Tibial artery (tissue), 4 donors: ENCODE measurements at regions not wholly inside any gene's neighbourhood (a gene's known extent, or its start where the extent isn't known, plus 50 kb on each side); places are given as distances from the start of the nearest gene placed in this dataset.

Experiments used
- DNase-seq, 2 donors: peaks; one replicate each; pipeline ENCODE4 v3.0.0-alpha.2; 2019
- H3K27ac ChIP-seq, 2 donors: fragments of 200-600 bp; sonication (generic) in 1 of 2; 1 replicate in 1 of 2; 2 replicates in 1 of 2; pipeline ENCODE4 v1.5.1; 2018 to 2019; ENCODE audit warnings: mild to moderate bottlenecking in 1 of 2
- H3K27me3 ChIP-seq, 2 donors: fragments of 200-600 bp; sonication (generic) in 1 of 2; one replicate each; pipeline versions ENCODE4 v1.5.1 to v1.6.0; 2016 to 2019
- H3K36me3 ChIP-seq, 3 donors: fragments of 200-600 bp; sonication (generic) in 2 of 3; one replicate each; pipeline ENCODE4 v1.5.1; 2016 to 2019; ENCODE audit warnings: mild to moderate bottlenecking in 2 of 3
- H3K4me1 ChIP-seq, 4 donors: fragments of 200-600 bp; sonication (generic) in 2 of 4; 1 replicate in 3 of 4; 2 replicates in 1 of 4; pipeline ENCODE4 v1.5.1; 2016 to 2019
- H3K4me3 ChIP-seq, 2 donors: fragments of 200-600 bp; sonication (generic) in 1 of 2; 1 replicate in 1 of 2; 2 replicates in 1 of 2; pipeline ENCODE4 v1.5.1; 2018 to 2019; ENCODE audit warnings: mild to moderate bottlenecking in 2 of 2
- H3K9me3 ChIP-seq, 3 donors: fragments of 200-600 bp; sonication (generic) in 1 of 3; one replicate each; pipeline ENCODE4 v1.5.1; 2016 to 2019
- CTCF ChIP-seq, 2 experiments: fragments of 200-600 bp in 1 of 2; fragments of 450-650 bp in 1 of 2; IDR thresholded peaks; one replicate each; pipeline ENCODE4 v1.5.1; 2017 to 2019; ENCODE audit warnings: antibody characterized with exemption in 2 of 2, mild to moderate bottlenecking in 1 of 2, moderate library complexity in 1 of 2
- intact Hi-C: fragments of 100-400 bp; cut with DNase I; formaldehyde crosslinking; loops from one replicate; pipeline ENCODE4 v1.15.0; 2023; ENCODE audit warnings: low total_unique reads

DNA sequence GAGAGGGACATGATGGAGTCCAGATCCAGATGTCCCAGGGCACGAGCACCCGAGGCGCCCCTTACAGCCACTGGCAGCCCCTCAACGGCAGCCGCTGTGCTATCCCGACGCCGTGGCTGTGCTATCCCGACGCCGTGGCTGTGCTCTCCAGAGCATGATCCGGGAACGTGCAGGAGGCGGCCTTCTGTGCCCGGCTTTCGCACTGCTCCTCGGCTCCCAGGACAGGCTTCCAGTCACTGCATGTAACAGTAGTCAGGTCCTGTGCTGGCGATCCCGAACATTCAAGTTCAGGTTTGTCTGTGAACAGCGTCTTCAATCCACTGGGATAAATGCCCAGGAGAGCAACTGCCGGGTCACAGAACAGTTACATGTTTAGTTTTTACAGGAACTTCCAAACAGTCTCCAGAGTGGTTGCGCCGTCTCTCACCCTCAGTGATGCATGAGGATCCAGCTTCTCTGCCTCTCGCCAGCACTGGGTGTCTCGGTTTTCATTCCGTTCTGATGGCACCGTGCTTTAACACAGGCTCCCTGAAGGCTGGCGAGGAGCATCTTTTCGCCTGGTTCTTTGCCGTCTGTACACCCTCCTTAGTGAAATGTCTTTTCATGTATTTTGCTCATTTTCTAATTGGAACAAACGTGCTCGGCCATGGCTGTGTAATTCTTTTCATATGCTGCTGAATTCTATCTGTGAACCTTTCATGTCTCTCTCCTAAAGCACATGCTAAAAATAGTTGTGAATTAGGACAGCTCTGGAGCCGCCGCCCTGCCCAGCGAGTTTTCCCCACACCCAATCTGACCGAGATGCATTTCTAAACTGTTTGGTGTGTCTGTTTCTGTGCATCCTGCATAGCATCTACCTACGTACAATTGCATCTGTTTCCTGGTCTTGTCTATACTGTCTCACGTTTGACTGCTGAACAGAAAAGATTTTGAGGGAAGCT, 72.6 kb upstream of the METRNL start:
- TF ChIP-seq CTCF (IDR thresholded peaks at IDR 0.05), result no peak
- H3K4me1 ChIP-seq, result no peaks in the 10 kb centered on the region
- DNase-seq, result no peak
- H3K9me3 ChIP-seq, result no peaks in the 10 kb centered on the region
- peaks cover 0 to 6% (median 4%) of the 10 kb centered on the region in 3 donors for H3K36me3 ChIP-seq
- H3K27me3 ChIP-seq, result no peaks in the 10 kb centered on the region
- intact Hi-C loops, result no loop called here
- H3K4me3 ChIP-seq, result no peak overlapping the region
- no peak overlapping the region for H3K27ac ChIP-seq

DNA sequence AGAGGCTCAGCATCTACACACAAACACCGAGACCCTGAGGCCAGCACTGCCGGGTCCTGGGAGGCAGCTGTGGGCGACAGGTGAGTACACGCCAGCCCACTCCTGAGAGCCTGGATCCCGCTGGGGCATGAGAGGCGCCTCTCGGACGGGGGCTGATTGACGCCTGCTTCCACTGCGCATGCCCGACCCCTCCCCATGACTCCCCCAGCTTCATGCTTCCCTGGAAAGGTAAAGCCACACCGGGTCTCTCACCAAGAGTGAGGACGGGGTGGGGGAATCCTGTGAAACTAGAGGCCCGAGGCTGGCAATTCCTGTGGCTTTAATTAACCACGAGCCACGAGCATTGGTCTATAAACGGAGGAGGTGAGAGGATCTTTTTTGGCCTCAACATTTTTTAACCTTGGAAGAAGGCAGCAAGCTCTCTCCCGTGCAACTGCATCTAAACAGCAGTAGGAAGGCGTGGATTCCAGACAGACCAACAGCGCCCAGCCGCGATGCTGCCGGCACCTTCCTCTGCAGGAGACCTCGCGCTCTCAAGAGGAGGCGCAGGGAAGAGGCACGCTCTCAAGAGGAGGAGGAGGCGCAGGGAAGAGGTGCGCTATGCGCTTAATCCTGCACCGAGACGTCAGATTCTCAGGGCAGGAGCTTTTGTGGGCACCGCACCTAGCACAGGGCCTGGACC, 71.8 kb upstream of the METRNL start:
- intact Hi-C loops, result no loop called here
- H3K27me3 ChIP-seq, result no peaks in the 10 kb centered on the region
- peaks cover 0 to 6% (median 4%) of the 10 kb centered on the region in 3 donors for H3K36me3 ChIP-seq
- H3K4me1 ChIP-seq, result no peaks in the 10 kb centered on the region
- no peak overlapping the region for H3K4me3 ChIP-seq
- no peak for DNase-seq
- no peaks in the 10 kb centered on the region for H3K9me3 ChIP-seq
- TF ChIP-seq CTCF (IDR thresholded peaks at IDR 0.05), result no peak
- no peak overlapping the region for H3K27ac ChIP-seq

DNA sequence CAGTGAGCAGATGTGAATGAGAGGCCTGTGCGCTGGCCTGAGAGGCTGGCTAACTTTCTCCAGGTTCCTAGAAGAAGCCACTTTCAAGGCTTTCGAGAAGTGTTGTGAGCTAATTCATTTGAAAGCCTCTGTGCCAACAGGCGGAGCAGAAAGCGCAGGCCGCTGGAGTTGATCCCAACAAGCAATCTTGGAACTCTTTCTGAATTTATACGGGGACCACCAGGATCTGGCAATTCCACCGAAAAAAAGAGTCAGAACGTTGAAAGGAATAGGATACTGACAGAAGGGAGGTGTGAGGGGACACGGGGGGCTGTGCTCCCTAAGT, 71.3 kb upstream of the METRNL start:
- Histone ChIP-seq H3K4me1 (no peaks in the 10 kb centered on the region), H3K4me3 (no peak overlapping the region), H3K9me3 (no peaks in the 10 kb centered on the region), H3K36me3 (peaks cover 0 to 6% (median 4%) of the 10 kb centered on the region in 3 donors), H3K27ac (no peak overlapping the region), H3K27me3 (no peaks in the 10 kb centered on the region)
- no peak for DNase-seq
- no peak for TF ChIP-seq CTCF (IDR thresholded peaks at IDR 0.05)
- intact Hi-C loops, result no loop called here

- no peak for TF ChIP-seq CTCF (IDR thresholded peaks at IDR 0.05)
- Histone ChIP-seq H3K4me1 (no peaks in the 10 kb centered on the region), H3K9me3 (no peaks in the 10 kb centered on the region), H3K27me3 (no peaks in the 10 kb centered on the region), H3K4me3 (no peak overlapping the region), H3K27ac (no peak overlapping the region), H3K36me3 (peaks cover 0 to 6% (median 4%) of the 10 kb centered on the region in 3 donors)
- no peak for DNase-seq
- intact Hi-C loops, result no loop called here
Observed at GRCh38 chr17:83008526-83008925, 70.9 kb upstream of the METRNL start.

DNA sequence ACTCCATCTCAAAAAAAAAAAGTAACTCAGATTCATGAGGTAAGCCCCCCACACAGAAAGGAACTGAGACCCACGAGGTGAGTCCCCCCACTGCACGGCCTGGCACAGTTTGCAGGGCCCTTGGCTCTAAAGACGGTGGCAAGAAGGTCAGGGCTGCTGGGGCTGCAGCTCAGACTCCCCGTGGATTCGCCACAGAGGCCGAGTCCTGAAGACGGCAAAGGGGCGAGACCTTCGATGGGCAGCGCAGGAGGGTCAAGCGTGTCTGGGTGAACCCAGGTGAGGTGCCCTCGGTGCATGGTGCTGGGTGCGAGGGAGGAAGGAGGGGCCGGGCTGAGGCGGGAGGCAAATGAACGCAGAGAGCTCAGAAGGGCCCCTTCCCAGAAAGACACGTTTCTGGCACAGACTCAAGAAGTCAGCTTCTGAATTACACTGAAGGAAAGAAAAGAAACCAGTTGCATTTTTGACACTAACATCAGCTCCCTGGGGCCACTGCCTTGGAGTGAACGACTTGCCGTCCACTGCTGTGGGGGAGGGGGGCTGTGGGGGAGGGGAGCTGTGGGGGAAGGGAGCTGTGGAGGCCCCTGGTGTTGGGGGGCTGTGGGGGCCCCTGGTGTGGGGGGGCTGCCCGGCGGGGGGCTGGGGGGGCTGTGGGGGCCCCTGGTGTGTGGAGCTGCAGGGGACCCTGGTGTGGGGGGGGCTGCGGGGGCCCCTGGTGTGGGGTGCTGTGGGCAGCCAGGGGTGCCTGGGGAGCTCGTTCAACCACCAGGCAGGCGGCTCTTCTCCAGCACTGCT, 69.8 kb upstream of the METRNL start:
- intact Hi-C loops, result no loop called here
- no peak overlapping the region for H3K27ac ChIP-seq
- H3K36me3 ChIP-seq, result peaks cover 0 to 5% (median 2%) of the 10 kb centered on the region in 3 donors
- no peaks in the 10 kb centered on the region for H3K27me3 ChIP-seq
- no peak for DNase-seq
- H3K9me3 ChIP-seq, result no peaks in the 10 kb centered on the region
- no peaks in the 10 kb centered on the region for H3K4me1 ChIP-seq
- H3K4me3 ChIP-seq, result no peak overlapping the region
- no peak for TF ChIP-seq CTCF (IDR thresholded peaks at IDR 0.05)
